ENCODE measurements at regions not wholly inside any gene's neighbourhood (a gene's known extent, or its start where the extent isn't known, plus 50 kb on each side); places are given as distances from the start of the nearest gene placed in this dataset.

GRCh38 chr17:11140043-11140442 is 101.0 kb upstream of the SHISA6 start:
- Histone ChIP-seq H3K4me2 (ENCODE audit: low read length) (no peak overlapping the region), H3K79me2 (ENCODE audit: insufficient read depth, low read length) (no peaks in the 10 kb centered on the region), H3K36me3 (ENCODE audit: insufficient read depth, low read length) (no peaks in the 10 kb centered on the region), H2AFZ (ENCODE audit: low read depth, low read length) (no peak overlapping the region), H3K27ac (ENCODE audit: low read depth, low read length) (no peak overlapping the region), H4K20me1 (ENCODE audit: insufficient read depth, low read length) (no peaks in the 10 kb centered on the region), H3K4me1 (ENCODE audit: insufficient read depth, low read length) (no peaks in the 10 kb centered on the region), H3K9me3 (ENCODE audit: insufficient read depth, low read depth, low read length) (no peaks in the 10 kb centered on the region), H3K9ac (ENCODE audit: low read length) (no peak overlapping the region), H3K27me3 (ENCODE audit: insufficient read depth, low read length) (no peaks in the 10 kb centered on the region), H3K4me3 (ENCODE audit: insufficient read depth, low read depth, low read length) (no peak overlapping the region)
- DNase-seq (ENCODE audit: low read depth) (no peak), FAIRE-seq (no peak)
- TF ChIP-seq EZH2 (IDR thresholded peaks at IDR 0.05; ENCODE audit: insufficient read depth, low read length) (no peak), CTCF (IDR thresholded peaks at IDR 0.05; ENCODE audit: insufficient read depth, low read depth, low read length) (no peak)
- H3K36me3 Mint-ChIP-seq (ENCODE audit: low read depth, unreplicated experiment), result no peaks in the 10 kb centered on the region
- H3K4me1 Mint-ChIP-seq (ENCODE audit: low read depth, unreplicated experiment), result no peaks in the 10 kb centered on the region
- H3K27ac Mint-ChIP-seq (ENCODE audit: unreplicated experiment), result no peak overlapping the region
- no peak overlapping the region for H3K4me3 Mint-ChIP-seq (ENCODE audit: unreplicated experiment)
- H3K9me3 Mint-ChIP-seq (ENCODE audit: unreplicated experiment), result no peaks in the 10 kb centered on the region
- no peaks in the 10 kb centered on the region for H3K27me3 Mint-ChIP-seq (ENCODE audit: low read depth, unreplicated experiment)

DNA sequence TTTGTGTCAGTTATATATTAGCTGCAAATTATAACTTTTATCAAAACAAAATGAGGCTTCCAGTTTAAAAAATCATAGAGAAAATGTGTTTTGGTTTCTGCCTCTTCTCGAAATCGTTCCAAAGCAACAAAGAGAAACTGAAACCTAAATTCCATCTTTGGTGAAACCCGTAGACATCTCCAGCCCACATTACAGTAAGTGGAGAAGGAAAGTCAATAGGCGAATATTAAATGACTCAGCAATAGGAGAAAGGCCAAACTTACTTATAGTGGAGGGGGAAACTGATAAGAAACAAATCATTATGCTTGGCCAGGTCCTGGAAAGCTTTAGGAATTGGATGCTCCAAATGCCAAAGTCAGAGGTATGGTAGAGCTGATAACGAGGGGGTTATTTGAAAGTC is 103.0 kb upstream of the SHISA6 start:
- Histone ChIP-seq H2AFZ (ENCODE audit: low read depth, low read length) (no peak overlapping the region), H3K9ac (ENCODE audit: low read length) (no peak overlapping the region), H3K4me2 (ENCODE audit: low read length) (no peak overlapping the region), H3K4me1 (ENCODE audit: insufficient read depth, low read length) (no peaks in the 10 kb centered on the region), H3K27me3 (ENCODE audit: insufficient read depth, low read length) (no peaks in the 10 kb centered on the region), H3K36me3 (ENCODE audit: insufficient read depth, low read length) (no peaks in the 10 kb centered on the region), H4K20me1 (ENCODE audit: insufficient read depth, low read length) (no peaks in the 10 kb centered on the region), H3K4me3 (ENCODE audit: insufficient read depth, low read depth, low read length) (no peak overlapping the region), H3K79me2 (ENCODE audit: insufficient read depth, low read length) (no peaks in the 10 kb centered on the region), H3K27ac (ENCODE audit: low read depth, low read length) (no peak overlapping the region), H3K9me3 (ENCODE audit: insufficient read depth, low read depth, low read length) (no peaks in the 10 kb centered on the region)
- H3K27ac Mint-ChIP-seq (ENCODE audit: unreplicated experiment), result no peak overlapping the region
- no peaks in the 10 kb centered on the region for H3K36me3 Mint-ChIP-seq (ENCODE audit: low read depth, unreplicated experiment)
- DNase-seq (ENCODE audit: low read depth), result no peak
- no peaks in the 10 kb centered on the region for H3K9me3 Mint-ChIP-seq (ENCODE audit: unreplicated experiment)
- H3K4me3 Mint-ChIP-seq (ENCODE audit: unreplicated experiment), result no peak overlapping the region
- H3K4me1 Mint-ChIP-seq (ENCODE audit: low read depth, unreplicated experiment), result no peaks in the 10 kb centered on the region
- TF ChIP-seq CTCF (IDR thresholded peaks at IDR 0.05; ENCODE audit: insufficient read depth, low read depth, low read length) (no peak), EZH2 (IDR thresholded peaks at IDR 0.05; ENCODE audit: insufficient read depth, low read length) (no peak)
- no peak for FAIRE-seq
- no peaks in the 10 kb centered on the region for H3K27me3 Mint-ChIP-seq (ENCODE audit: low read depth, unreplicated experiment)

- H3K27ac ChIP-seq (ENCODE audit: low read depth, low read length), result no peak overlapping the region
- no peak overlapping the region for H3K4me3 ChIP-seq (ENCODE audit: insufficient read depth, low read depth, low read length)
- TF ChIP-seq CTCF (IDR thresholded peaks at IDR 0.05; ENCODE audit: insufficient read depth, low read depth, low read length) (no peak), EZH2 (IDR thresholded peaks at IDR 0.05; ENCODE audit: insufficient read depth, low read length) (no peak)
- H3K36me3 ChIP-seq (ENCODE audit: insufficient read depth, low read length), result no peaks in the 10 kb centered on the region
- no peaks in the 10 kb centered on the region for H3K79me2 ChIP-seq (ENCODE audit: insufficient read depth, low read length)
- no peaks in the 10 kb centered on the region for H4K20me1 ChIP-seq (ENCODE audit: insufficient read depth, low read length)
- H2AFZ ChIP-seq (ENCODE audit: low read depth, low read length), result no peak overlapping the region
- Mint-ChIP-seq H3K36me3 (ENCODE audit: low read depth, unreplicated experiment) (no peaks in the 10 kb centered on the region), H3K27ac (ENCODE audit: unreplicated experiment) (no peak overlapping the region), H3K4me1 (ENCODE audit: low read depth, unreplicated experiment) (no peaks in the 10 kb centered on the region), H3K27me3 (ENCODE audit: low read depth, unreplicated experiment) (no peaks in the 10 kb centered on the region), H3K9me3 (ENCODE audit: unreplicated experiment) (no peaks in the 10 kb centered on the region), H3K4me3 (ENCODE audit: unreplicated experiment) (no peak overlapping the region)
- no peaks in the 10 kb centered on the region for H3K27me3 ChIP-seq (ENCODE audit: insufficient read depth, low read length)
- no peaks in the 10 kb centered on the region for H3K4me1 ChIP-seq (ENCODE audit: insufficient read depth, low read length)
- DNase-seq (ENCODE audit: low read depth) (no peak), FAIRE-seq (no peak)
- no peaks in the 10 kb centered on the region for H3K9me3 ChIP-seq (ENCODE audit: insufficient read depth, low read depth, low read length)
- no peak overlapping the region for H3K9ac ChIP-seq (ENCODE audit: low read length)
- H3K4me2 ChIP-seq (ENCODE audit: low read length), result no peak overlapping the region
Observed at GRCh38 chr17:11135819-11136218, 105.2 kb upstream of the SHISA6 start.
